Eye (tissue), 1 donor: ENCODE measurements at regions not wholly inside any gene's neighbourhood (a gene's known extent, or its start where the extent isn't known, plus 50 kb on each side); places are given as distances from the start of the nearest gene placed in this dataset.

ENCODE experiments used
- DNase-seq: peaks from one replicate; pipeline ENCODE4 v3.0.0-alpha.2; 2015

DNA sequence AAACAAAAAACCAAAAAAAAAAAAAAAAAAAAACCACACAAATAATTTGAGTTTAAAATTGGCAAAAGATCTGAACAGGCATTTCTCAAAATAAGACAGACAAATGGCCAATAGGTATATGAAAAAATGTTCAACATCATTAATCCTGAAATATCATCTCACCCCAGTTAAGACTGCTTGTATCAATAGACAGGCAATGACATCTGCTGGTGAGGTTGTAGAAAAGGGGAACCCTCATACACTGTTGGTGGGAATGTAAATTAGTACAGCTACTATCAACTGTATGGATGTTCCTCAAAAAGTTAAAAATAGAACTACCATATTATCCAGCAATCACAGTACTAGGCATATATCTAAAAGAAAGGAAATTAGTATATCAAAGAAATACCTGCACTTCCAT lies 523.1 kb downstream of the XIRP2 start:
- DNase-seq, result no peak

- DNase-seq, result no peak
Measured at GRCh38 chr2:167406558-167406957, 518.3 kb downstream of the XIRP2 start.

GRCh38 chr2:167404627-167405284 lies 516.5 kb downstream of the XIRP2 start:
- DNase-seq, result no peak

DNA sequence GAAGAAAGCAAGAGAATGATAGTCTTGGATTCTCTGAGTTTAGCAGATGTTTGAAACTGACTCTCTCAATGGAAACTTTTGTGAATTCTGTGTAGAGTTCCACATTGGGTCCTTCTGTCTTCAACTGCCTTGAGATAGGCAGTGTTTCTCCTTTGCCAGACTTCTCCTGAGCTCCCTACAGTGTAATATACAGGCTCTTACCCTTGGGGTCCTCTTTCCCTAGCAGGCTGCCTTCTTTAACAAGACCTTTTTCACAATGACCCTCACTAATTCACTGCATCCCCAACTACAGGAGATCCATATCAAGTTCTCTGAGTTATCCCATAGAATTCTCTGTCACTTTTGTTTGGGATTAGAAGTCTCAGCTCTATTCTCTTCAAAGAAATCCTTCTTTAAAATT lies 513.0 kb downstream of the XIRP2 start:
- DNase-seq, result peak; percentile 21

DNA sequence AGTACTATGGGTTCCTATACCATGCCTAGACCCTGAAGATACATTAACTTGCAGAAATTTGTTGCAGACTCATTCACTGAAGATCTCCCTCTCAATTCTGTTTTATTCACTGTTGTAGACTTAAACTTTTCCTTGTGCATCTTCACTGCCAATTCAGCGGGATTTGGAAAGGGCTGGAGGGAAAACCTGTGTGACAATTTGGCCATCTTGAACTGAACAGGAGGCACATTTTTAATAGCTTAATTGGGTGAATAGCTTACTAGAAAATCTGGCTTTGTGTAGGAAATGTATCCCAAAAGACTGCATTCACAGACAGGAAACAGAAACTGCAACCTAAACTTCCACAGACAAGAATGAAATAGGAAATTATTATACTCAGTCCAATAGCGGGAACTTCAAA lies 512.3 kb downstream of the XIRP2 start:
- no peak for DNase-seq

DNA sequence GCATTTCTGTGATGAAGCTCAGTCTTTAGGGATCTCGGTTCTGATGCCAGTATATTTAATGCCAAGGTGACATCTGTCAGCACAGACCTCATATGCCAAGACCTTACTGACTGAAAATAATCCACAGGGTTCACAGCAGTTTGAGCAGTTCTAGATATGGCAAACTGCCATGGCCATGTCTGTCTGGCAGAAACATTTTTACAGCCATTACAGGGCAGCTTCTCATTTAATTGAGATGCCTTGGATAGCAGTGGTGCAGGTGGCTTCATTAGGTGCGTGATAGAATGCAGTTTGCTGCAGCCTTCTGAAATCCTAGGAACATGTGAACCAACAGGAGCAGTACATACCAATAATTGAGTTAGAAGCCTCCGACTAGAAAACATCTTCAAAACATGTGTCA lies 510.6 kb downstream of the XIRP2 start:
- DNase-seq, result no peak

DNA sequence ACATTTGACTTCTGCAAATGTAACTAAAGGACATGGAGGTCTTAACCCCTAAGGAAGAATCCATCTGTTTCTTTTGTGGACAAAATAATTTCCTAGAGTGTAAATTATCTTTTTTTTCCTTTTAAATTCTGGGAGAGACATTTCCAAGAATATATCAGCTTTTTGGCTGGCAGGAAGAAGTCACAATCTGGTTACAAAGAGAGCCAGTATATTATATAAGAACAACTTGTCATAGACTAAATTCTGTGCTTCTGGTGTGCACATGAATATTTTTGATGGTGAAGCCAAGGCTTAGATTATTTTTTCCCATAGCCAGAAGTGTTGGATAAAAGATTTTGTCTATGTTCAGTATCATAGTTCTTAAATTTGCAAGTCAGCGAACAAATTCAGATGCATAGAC lies 500.6 kb downstream of the XIRP2 start:
- no peak for DNase-seq

GRCh38 chr2:167388497-167388896 lies 500.2 kb downstream of the XIRP2 start:
- DNase-seq, result no peak

DNA sequence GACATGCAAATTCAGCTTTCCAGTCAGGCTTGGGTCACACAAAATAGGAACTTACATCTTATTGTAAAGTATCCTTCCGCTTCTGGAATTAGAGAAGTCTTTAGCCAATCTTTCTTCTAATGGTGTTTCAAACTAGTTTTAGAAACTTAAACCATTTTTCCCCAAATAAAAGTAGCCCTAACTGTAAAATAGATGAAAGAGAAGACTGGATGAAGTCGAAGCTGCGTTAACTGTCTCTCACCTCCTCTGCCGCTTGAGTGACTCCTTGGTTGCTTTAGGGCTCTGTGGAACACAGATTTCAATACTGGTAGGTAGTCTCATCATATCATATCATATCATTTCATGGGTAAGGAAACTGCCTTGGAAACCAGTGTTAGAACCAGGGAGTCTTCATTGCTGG lies 498.4 kb downstream of the XIRP2 start:
- DNase-seq, result peak; percentile 6

DNA sequence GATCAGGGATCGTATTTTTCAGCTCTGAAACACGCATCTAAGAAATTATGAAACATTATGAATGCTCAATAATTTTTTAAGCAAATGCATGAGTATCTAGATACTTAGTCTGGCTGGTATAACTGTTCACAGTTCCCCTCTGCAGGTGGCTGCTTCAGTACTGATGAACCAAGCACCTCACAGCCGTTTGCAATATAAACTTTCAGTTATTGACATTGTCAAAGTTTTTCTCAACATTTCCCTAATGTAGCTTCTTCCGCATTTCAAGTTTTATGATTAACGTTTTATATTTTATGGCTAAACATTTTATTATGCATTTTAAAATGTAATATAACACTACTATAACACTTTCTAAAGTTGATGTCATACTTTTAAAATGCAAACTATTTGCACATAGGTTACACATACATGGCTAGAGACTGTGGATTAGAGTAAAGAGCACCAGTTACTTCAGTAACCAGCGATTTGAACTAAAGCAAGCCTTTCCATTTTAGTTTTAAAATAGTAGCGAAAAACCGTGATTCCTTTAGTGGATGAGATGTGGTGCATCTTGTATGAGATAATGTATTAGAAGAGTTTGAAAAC lies 495.4 kb downstream of the XIRP2 start:
- no peak for DNase-seq

DNA sequence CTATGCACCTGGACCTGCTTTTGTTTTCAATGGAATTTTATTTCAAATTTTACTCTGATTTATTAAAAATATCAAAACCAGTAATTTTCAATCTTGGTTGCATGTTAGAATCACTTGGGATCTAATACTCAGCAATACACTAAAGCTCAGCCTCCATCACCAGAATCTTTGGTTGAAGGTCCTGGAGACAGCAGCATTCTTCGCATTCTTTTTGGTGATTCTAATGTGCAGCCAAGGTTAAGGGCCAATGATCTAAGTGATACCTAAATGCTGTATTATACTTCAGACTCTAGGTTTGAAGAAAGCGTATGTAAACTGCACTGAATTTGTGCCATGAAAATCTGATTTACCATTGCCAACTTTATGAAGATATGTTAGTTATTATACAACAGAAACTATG lies 493.1 kb downstream of the XIRP2 start:
- DNase-seq, result no peak

GRCh38 chr2:167380555-167380954 lies 492.3 kb downstream of the XIRP2 start:
- no peak for DNase-seq

- DNase-seq, result no peak
Measured at GRCh38 chr2:167380094-167380493, 491.8 kb downstream of the XIRP2 start.

DNA sequence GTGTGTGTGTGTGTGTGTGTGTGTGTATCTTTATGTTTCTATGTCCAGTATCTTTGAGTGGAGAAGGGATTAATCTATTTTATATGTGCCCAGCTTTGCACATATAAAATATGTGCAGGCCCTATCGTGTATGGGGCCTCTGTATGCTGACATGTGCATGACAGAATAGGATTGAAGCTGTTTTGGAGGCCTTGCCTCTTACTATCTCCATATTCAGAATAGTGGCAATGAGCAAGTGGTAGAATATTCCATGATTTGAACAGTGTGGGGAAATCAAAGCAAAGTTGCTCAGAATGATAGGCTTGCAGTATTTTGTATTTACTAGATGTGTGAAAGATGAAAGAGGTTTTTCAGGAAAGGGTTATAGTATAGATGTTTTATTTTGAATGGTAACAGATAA lies 480.8 kb downstream of the XIRP2 start:
- DNase-seq, result no peak

- no peak for DNase-seq
Measured at GRCh38 chr2:167368371-167368770, 480.1 kb downstream of the XIRP2 start.

- no peak for DNase-seq
Measured at GRCh38 chr2:167365216-167365615, 476.9 kb downstream of the XIRP2 start.

DNA sequence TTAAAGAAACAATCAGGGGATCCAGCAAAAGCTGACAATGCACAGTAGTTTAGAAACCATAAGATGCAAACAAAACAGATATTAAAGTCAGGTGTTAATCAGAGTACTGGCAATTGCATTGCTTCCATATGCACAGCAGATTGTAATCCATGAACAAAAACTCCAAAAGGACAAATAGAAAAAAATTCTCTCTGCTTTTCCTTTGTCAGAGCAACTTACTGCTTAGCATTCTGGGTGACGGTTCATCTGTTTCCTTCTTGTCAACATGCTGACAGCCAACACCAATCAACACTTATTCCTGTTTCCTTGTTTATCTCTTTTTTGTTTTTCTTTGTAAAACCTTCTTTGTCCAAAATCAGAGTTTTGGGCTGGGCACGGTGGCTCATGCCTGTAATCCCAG lies 473.1 kb downstream of the XIRP2 start:
- no peak for DNase-seq

GRCh38 chr2:167355821-167356220 lies 467.5 kb downstream of the XIRP2 start:
- no peak for DNase-seq

DNA sequence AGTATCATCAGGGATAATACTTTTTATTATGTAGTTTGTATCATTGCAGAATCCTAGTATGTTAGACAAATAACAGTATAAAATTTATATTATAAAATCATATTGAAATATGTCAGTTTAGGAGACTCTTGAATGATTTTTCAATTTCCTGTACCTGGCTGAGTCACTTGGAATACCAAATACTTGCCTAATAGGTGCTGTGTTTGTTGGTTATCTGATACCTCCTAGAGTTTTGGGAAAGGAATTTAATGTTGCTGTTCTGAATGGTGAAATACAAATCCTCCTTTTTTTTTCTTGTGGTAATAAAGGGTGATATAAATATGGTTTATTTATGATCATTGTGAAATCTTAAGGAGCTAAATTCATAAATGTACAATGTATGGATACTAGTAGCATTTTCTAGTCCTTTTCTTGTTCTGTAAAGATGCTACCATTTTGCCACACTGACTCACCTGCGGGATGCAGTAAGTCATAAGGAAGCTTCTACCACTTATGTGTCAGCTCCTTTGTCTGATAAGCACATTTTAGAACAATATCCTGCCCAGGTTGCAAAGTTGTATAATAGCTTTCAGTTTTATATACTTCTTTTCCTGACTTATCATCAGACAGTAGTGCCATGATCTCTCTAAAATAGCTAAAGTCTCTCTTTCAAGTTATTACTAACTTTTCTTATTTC lies 465.5 kb downstream of the XIRP2 start:
- DNase-seq, result no peak

DNA sequence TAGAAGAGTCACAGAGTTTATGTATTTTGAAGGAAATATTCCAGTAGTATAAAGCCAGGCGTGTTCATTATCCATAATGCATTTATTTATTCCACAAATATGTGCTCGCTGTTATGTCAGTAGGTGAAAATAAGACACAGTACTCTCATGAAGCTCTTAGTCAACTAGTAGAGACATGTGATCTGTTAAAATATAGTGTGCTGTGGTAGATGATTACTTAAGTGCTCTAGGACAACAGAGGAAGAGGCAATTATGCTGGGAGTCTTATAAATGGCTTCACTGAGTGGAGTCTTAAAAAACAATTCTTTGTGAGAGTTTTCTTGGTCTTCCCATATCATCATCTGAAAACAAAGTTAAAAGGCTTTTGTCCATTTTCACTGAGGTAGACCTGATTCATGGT lies 457.3 kb downstream of the XIRP2 start:
- DNase-seq, result no peak

GRCh38 chr2:167342769-167343168 lies 454.5 kb downstream of the XIRP2 start:
- DNase-seq, result no peak

DNA sequence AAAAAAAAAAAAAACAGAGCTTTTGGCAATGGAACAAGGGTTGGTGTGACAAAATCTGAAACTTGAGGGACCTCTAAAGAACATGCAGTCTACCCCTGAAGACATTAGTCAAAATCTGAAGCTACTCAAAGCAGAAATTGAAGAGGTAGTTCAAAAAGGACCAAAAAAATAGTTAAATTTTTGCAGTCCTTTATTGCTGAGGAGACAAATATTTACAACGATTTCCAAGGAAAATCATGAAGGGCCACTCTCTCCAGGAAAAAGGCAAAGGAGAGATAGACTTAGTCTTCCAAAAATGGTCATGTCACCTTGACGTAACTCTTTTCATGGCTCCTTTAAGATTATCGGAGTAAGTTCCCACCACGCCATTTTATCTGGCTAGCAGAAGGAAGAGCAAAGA lies 452.0 kb downstream of the XIRP2 start:
- no peak for DNase-seq

DNA sequence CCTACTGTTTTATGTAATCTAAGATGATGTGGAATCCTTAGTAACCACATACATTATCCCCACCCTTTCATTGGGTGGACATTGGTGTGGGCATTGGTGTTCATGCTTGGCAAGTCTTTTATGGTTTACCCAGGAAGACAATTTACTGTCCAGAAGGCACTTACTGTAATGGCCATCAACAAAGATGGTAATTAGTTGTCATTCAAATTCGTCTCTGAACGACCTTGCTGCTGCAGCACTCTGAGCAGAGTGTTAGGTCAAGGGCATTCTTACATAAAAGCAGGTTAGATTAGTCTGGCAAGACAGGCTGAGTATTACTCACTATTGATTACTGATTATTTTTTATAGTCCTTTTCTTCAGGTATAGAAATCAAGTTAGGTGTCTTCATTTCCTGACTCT lies 447.9 kb downstream of the XIRP2 start:
- DNase-seq, result no peak

GRCh38 chr2:167335541-167335992 lies 447.3 kb downstream of the XIRP2 start:
- no peak for DNase-seq
